Gastroesophageal sphincter (tissue), 4 donors: ENCODE measurements at regions not wholly inside any gene's neighbourhood (a gene's known extent, or its start where the extent isn't known, plus 50 kb on each side); places are given as distances from the start of the nearest gene placed in this dataset.

ENCODE experiments used
- ATAC-seq: fragments of 150-250 bp; one replicate; pipeline ENCODE4 v1.9.1; 2016; ENCODE audit warnings: mild to moderate bottlenecking, moderate library complexity
- H3K27ac ChIP-seq, 4 donors: fragments of 200-600 bp; sonication (generic) in 3 of 4; 1 replicate in 3 of 4; 2 replicates in 1 of 4; pipeline ENCODE4 v1.5.1; 2016 to 2019
- H3K27me3 ChIP-seq: fragments of 200-600 bp; sonication (generic); one replicate; pipeline ENCODE4 v1.5.1; 2019
- H3K36me3 ChIP-seq, 2 donors: fragments of 200-600 bp; sonication (generic); one replicate each; pipeline ENCODE4 v1.5.1; 2019; ENCODE audit warnings: control low read depth in 1 of 2
- H3K4me1 ChIP-seq, 3 donors: fragments of 200-600 bp; sonication (generic); 1 replicate in 2 of 3; 2 replicates in 1 of 3; pipeline ENCODE4 v1.5.1; 2016 to 2019; ENCODE audit warnings: control low read depth in 2 of 3
- H3K4me3 ChIP-seq, 2 donors: fragments of 200-600 bp; sonication (generic); one replicate each; pipeline ENCODE4 v1.5.1; 2019; ENCODE audit warnings: mild to moderate bottlenecking in 1 of 2, moderate library complexity in 1 of 2
- H3K9me3 ChIP-seq, 3 donors: fragments of 200-600 bp; sonication (generic); one replicate each; pipeline ENCODE4 v1.5.1; 2017 to 2019; ENCODE audit warnings: control low read depth in 2 of 3
- CTCF ChIP-seq, 4 experiments: fragments of 200-600 bp in 2 of 4; fragments of 450-650 bp in 2 of 4; sonication (generic) in 1 of 4; IDR thresholded peaks; one replicate each; pipeline ENCODE4 v1.5.1; 2017 to 2019; ENCODE audit warnings: antibody characterized with exemption in 4 of 4, mild to moderate bottlenecking in 2 of 4, moderate library complexity in 2 of 4
- EP300 ChIP-seq: sonication (generic); formaldehyde crosslinking; IDR thresholded peaks from one replicate; pipeline ENCODE4 v1.6.1; 2017; ENCODE audit warnings: antibody characterized with exemption, mild to moderate bottlenecking
- POLR2A ChIP-seq, 2 donors: fragments of 450-650 bp; IDR thresholded peaks; one replicate each; pipeline ENCODE4 v1.6.1; 2017; ENCODE audit warnings: antibody characterized with exemption in 2 of 2, mild to moderate bottlenecking in 2 of 2, moderate library complexity in 1 of 2
- POLR2AphosphoS5 ChIP-seq: sonication (generic); formaldehyde crosslinking; IDR thresholded peaks from one replicate; pipeline ENCODE4 v1.6.1; 2017; ENCODE audit warnings: antibody characterized with exemption
- WGBS, 2 donors: methylation state at CpG; one replicate each; pipeline ENCODE4 v1.1.5; 2018; ENCODE audit warnings: low coverage in 1 of 2; 5-methylcytosine and 5-hydroxymethylcytosine counted together

DNA sequence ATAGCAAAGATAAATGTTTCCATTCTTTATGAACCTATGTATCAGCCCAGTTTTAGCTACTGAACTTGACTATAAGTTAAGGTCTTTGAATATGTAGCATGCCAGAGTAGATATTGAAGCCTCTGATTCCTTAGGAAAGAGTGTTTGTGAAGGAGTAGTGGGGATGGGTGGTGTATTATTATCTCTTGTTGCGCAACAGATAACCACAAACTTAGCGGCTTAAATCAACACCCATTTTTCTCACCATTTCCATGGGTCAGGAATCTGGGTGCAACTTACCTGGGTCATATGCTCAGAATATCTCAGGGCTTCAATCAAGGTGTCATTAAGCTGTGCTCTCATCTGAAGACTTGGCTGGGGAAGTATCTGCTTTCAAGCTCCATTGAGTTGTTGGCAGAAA, 251.4 kb upstream of the PUDP start:
- no peak overlapping the region for H3K27ac ChIP-seq
- H3K4me3 ChIP-seq: no peak overlapping the region
- no peaks in the 10 kb centered on the region for H3K9me3 ChIP-seq
- no peaks in the 10 kb centered on the region for H3K36me3 ChIP-seq
- no peaks in the 10 kb centered on the region for H3K27me3 ChIP-seq
- no peaks in the 10 kb centered on the region for H3K4me1 ChIP-seq
- TF ChIP-seq EP300: no peak
- no peak for TF ChIP-seq CTCF (IDR thresholded peaks at IDR 0.05)
- 100% methylated on average over 2 of the region's 2 CpGs; no CpG with 5 or more reads in 1 of the 2 donors for WGBS, 2 donors
- no peak for ATAC-seq

GRCh38 chrX:7390441-7390840, 242.5 kb upstream of the PUDP start:
- Histone ChIP-seq H3K9me3 (no peaks in the 10 kb centered on the region), H3K36me3 (no peaks in the 10 kb centered on the region), H3K27me3 (no peaks in the 10 kb centered on the region), H3K27ac (no peak overlapping the region), H3K4me1 (no peaks in the 10 kb centered on the region), H3K4me3 (no peak overlapping the region)
- TF ChIP-seq CTCF (IDR thresholded peaks at IDR 0.05) (no peak), EP300 (no peak), POLR2A (IDR thresholded peaks at IDR 0.05) (no peak), POLR2AphosphoS5 (no peak)
- WGBS, 2 donors: 30 to 66% methylated on average over 2 of the region's 2 CpGs
- ATAC-seq: no peak

- Histone ChIP-seq H3K4me1 (no peaks in the 10 kb centered on the region), H3K27me3 (no peaks in the 10 kb centered on the region), H3K4me3 (no peak overlapping the region), H3K27ac (no peak overlapping the region), H3K9me3 (no peaks in the 10 kb centered on the region), H3K36me3 (no peaks in the 10 kb centered on the region)
- WGBS, 2 donors: 40 to 58% methylated on average over 2 of the region's 2 CpGs
- no peak for ATAC-seq
- TF ChIP-seq CTCF (IDR thresholded peaks at IDR 0.05) (no peak), POLR2A (IDR thresholded peaks at IDR 0.05) (no peak), POLR2AphosphoS5 (no peak), EP300 (no peak)
Observed at GRCh38 chrX:7389576-7389975, 241.6 kb upstream of the PUDP start.

DNA sequence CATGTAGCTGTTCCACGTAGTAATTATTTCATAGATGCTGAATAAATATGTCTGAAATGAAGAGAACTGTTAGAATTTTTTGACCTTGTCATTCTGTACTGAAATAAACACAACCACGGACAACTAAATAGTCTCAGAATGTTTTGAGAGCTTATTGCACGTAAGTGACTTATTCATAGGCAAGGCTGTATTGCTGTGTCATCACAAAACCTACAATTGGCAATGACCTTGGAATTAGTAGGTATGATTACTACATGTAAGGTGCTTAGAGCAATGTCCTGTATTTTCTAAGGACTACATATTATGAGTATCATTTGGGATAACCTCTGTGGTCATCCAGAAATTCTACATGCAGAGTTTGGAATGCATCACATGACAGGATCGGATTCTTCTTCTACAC, 237.2 kb upstream of the PUDP start:
- Histone ChIP-seq H3K4me3 (no peak overlapping the region), H3K27ac (no peak overlapping the region), H3K4me1 (no peaks in the 10 kb centered on the region), H3K27me3 (no peaks in the 10 kb centered on the region), H3K9me3 (no peaks in the 10 kb centered on the region), H3K36me3 (no peaks in the 10 kb centered on the region)
- TF ChIP-seq EP300 (no peak), POLR2A (IDR thresholded peaks at IDR 0.05) (no peak), POLR2AphosphoS5 (no peak), CTCF (IDR thresholded peaks at IDR 0.05) (no peak)
- ATAC-seq: no peak
- 68 to 82% methylated on average over 3 to 4 of the region's 4 CpGs for WGBS, 2 donors

DNA sequence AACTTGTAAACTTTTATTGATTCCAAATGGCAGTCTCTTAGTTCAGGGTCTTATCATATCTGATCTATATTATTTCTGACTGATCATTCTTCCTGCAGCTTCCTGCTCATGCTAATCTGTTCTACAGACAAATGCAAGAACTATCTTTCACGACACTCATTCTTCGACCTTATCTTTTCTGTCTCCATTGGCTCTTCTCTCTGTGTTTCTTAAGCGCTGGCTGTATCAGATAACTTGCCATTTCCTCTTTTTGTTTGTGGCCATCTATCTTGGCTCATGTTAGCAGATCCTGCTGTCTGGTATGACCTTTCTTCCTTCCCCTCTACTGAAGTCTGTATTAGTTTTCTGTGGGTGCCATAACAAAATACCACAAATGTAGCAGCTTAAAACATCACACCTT, 230.5 kb upstream of the PUDP start:
- H3K9me3 ChIP-seq: no peaks in the 10 kb centered on the region
- H3K4me1 ChIP-seq: no peaks in the 10 kb centered on the region
- H3K36me3 ChIP-seq: no peaks in the 10 kb centered on the region
- H3K27me3 ChIP-seq: no peaks in the 10 kb centered on the region
- ATAC-seq: no peak
- WGBS, 2 donors: 33 to 47% methylated on average over 3 of the region's 3 CpGs
- H3K4me3 ChIP-seq: no peak overlapping the region
- no peak for TF ChIP-seq POLR2AphosphoS5
- no peak for TF ChIP-seq POLR2A (IDR thresholded peaks at IDR 0.05)
- TF ChIP-seq CTCF (IDR thresholded peaks at IDR 0.05): no peak
- no peak for TF ChIP-seq EP300
- no peak overlapping the region for H3K27ac ChIP-seq
